IPS-15b (cell line): ENCODE measurements at regions not wholly inside any gene's neighbourhood (a gene's known extent, or its start where the extent isn't known, plus 50 kb on each side); places are given as distances from the start of the nearest gene placed in this dataset.
"Not testable (repeated sequence)": the region's sequence is repeated elsewhere in the genome, so short reads cannot be mapped to it uniquely, and the experiment has no call there.

Experiments
- H3K27me3 ChIP-seq: one replicate; pipeline ENCODE4 v1.6.1; 2013; ENCODE audit warnings: low read length; ENCODE audit not compliant: control insufficient read depth, insufficient read depth
- H3K36me3 ChIP-seq: one replicate; pipeline ENCODE4 v1.6.1; 2013; ENCODE audit warnings: low read length; ENCODE audit not compliant: control insufficient read depth, insufficient read depth
- H3K4me1 ChIP-seq: one replicate; pipeline ENCODE4 v1.6.1; 2013; ENCODE audit warnings: mild to moderate bottlenecking, low read length; ENCODE audit not compliant: control insufficient read depth, insufficient read depth
- H3K4me3 ChIP-seq: one replicate; pipeline ENCODE4 v1.5.1; 2013; ENCODE audit warnings: low read depth, low read length
- H3K9ac ChIP-seq: one replicate; pipeline ENCODE4 v1.6.1; 2013; ENCODE audit warnings: low read depth, mild to moderate bottlenecking, low read length
- H3K9me3 ChIP-seq: one replicate; pipeline ENCODE4 v1.6.1; 2013; ENCODE audit warnings: mild to moderate bottlenecking, low read length; ENCODE audit not compliant: control insufficient read depth, insufficient read depth

- Histone ChIP-seq H3K9ac (no peak overlapping the region), H3K36me3 (no peaks in the 10 kb centered on the region), H3K4me1 (no peaks in the 10 kb centered on the region), H3K4me3 (no peak overlapping the region), H3K27me3 (no peaks in the 10 kb centered on the region), H3K9me3 (no peaks in the 10 kb centered on the region)
Observed at GRCh38 chr2:146444085-146444484, 1400.7 kb upstream of the ACVR2A start.

- no peaks in the 10 kb centered on the region for H3K4me1 ChIP-seq
- no peak overlapping the region for H3K9ac ChIP-seq
- H3K4me3 ChIP-seq = no peak overlapping the region
- H3K9me3 ChIP-seq = no peaks in the 10 kb centered on the region
- no peaks in the 10 kb centered on the region for H3K27me3 ChIP-seq
- no peaks in the 10 kb centered on the region for H3K36me3 ChIP-seq
Observed at GRCh38 chr2:146438246-146438645, 1406.6 kb upstream of the ACVR2A start.

GRCh38 chr2:146437712-146438111 lies 1407.1 kb upstream of the ACVR2A start:
- no peaks in the 10 kb centered on the region for H3K27me3 ChIP-seq
- H3K9me3 ChIP-seq = no peaks in the 10 kb centered on the region
- H3K9ac ChIP-seq = no peak overlapping the region

GRCh38 chr2:146433116-146433875 lies 1411.5 kb upstream of the ACVR2A start:
- Histone ChIP-seq H3K4me3 (no peak overlapping the region), H3K36me3 (no peaks in the 10 kb centered on the region), H3K9me3 (no peaks in the 10 kb centered on the region), H3K4me1 (no peaks in the 10 kb centered on the region), H3K27me3 (no peaks in the 10 kb centered on the region), H3K9ac (no peak overlapping the region)

More at GRCh38 chr2:146437712-146438111, 1407.1 kb upstream of the ACVR2A start:
- Histone ChIP-seq H3K4me3 (no peak overlapping the region), H3K4me1 (no peaks in the 10 kb centered on the region), H3K36me3 (no peaks in the 10 kb centered on the region)

GRCh38 chr2:146429366-146429765 lies 1415.5 kb upstream of the ACVR2A start:
- Histone ChIP-seq H3K27me3 (no peaks in the 10 kb centered on the region), H3K36me3 (no peaks in the 10 kb centered on the region), H3K4me1 (no peaks in the 10 kb centered on the region), H3K9ac (no peak overlapping the region), H3K9me3 (no peaks in the 10 kb centered on the region), H3K4me3 (no peak overlapping the region)

GRCh38 chr2:146417942-146418341 lies 1426.9 kb upstream of the ACVR2A start:
- H3K9me3 ChIP-seq = no peaks in the 10 kb centered on the region
- H3K4me1 ChIP-seq = no peaks in the 10 kb centered on the region
- no peaks in the 10 kb centered on the region for H3K36me3 ChIP-seq
- no peak overlapping the region for H3K4me3 ChIP-seq
- H3K27me3 ChIP-seq = no peaks in the 10 kb centered on the region
- H3K9ac ChIP-seq = no peak overlapping the region

GRCh38 chr2:146415291-146415690 lies 1429.5 kb upstream of the ACVR2A start:
- Histone ChIP-seq H3K27me3 (no peaks in the 10 kb centered on the region), H3K4me1 (no peaks in the 10 kb centered on the region), H3K9ac (no peak overlapping the region), H3K36me3 (no peaks in the 10 kb centered on the region), H3K9me3 (no peaks in the 10 kb centered on the region), H3K4me3 (no peak overlapping the region)

GRCh38 chr2:146414456-146414855 lies 1430.4 kb upstream of the ACVR2A start:
- Histone ChIP-seq H3K4me3 (no peak overlapping the region), H3K36me3 (no peaks in the 10 kb centered on the region), H3K27me3 (no peaks in the 10 kb centered on the region), H3K9ac (no peak overlapping the region), H3K9me3 (no peaks in the 10 kb centered on the region), H3K4me1 (no peaks in the 10 kb centered on the region)

- H3K4me3 ChIP-seq = no peak overlapping the region
- H3K9me3 ChIP-seq = no peaks in the 10 kb centered on the region
- no peaks in the 10 kb centered on the region for H3K27me3 ChIP-seq
- no peak overlapping the region for H3K9ac ChIP-seq
- no peaks in the 10 kb centered on the region for H3K36me3 ChIP-seq
- H3K4me1 ChIP-seq = no peaks in the 10 kb centered on the region
Observed at GRCh38 chr2:146413086-146413610, 1431.7 kb upstream of the ACVR2A start.

GRCh38 chr2:146412625-146413024 lies 1432.2 kb upstream of the ACVR2A start:
- Histone ChIP-seq H3K9ac (no peak overlapping the region), H3K9me3 (no peaks in the 10 kb centered on the region), H3K36me3 (no peaks in the 10 kb centered on the region), H3K4me3 (no peak overlapping the region), H3K27me3 (no peaks in the 10 kb centered on the region), H3K4me1 (no peaks in the 10 kb centered on the region)

- H3K36me3 ChIP-seq, H3K9me3 ChIP-seq, H3K4me3 ChIP-seq, H3K27me3 ChIP-seq, H3K9ac ChIP-seq, H3K4me1 ChIP-seq: not testable (repeated sequence)
Observed at GRCh38 chr2:146405402-146406309, 1439.2 kb upstream of the ACVR2A start.
